ENCODE measurements at regions not wholly inside any gene's neighbourhood (a gene's known extent, or its start where the extent isn't known, plus 50 kb on each side); places are given as distances from the start of the nearest gene placed in this dataset.

DNA sequence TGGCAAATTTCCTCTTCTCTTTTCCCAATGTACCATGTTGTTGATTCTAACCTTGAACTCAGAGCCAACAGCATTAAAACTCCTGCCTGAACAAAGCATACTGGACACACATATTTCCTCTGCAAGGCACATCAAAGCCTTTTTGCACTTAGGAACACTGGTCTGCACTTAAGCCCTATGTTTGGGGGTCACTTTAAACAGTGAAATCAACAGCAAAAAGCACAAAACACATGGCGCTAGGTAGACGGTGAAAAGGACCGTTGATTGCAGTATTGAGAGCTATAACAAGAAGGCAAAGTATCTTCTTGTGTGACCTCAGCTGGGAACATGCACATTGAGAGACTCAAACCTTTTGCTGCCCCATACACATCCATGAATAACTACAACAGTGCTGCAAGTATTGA lies 83.9 kb upstream of the SH3BP4 start:
- TF ChIP-seq, protein P1, sequence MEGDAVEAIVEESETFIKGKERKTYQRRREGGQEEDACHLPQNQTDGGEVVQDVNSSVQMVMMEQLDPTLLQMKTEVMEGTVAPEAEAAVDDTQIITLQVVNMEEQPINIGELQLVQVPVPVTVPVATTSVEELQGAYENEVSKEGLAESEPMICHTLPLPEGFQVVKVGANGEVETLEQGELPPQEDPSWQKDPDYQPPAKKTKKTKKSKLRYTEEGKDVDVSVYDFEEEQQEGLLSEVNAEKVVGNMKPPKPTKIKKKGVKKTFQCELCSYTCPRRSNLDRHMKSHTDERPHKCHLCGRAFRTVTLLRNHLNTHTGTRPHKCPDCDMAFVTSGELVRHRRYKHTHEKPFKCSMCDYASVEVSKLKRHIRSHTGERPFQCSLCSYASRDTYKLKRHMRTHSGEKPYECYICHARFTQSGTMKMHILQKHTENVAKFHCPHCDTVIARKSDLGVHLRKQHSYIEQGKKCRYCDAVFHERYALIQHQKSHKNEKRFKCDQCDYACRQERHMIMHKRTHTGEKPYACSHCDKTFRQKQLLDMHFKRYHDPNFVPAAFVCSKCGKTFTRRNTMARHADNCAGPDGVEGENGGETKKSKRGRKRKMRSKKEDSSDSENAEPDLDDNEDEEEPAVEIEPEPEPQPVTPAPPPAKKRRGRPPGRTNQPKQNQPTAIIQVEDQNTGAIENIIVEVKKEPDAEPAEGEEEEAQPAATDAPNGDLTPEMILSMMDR (IDR thresholded peaks at IDR 0.05), result no peak
- no peak for TF ChIP-seq POLR2A (IDR thresholded peaks at IDR 0.05)

All from heart left ventricle (tissue), 13 donors.